K562 (cell line): ENCODE measurements at regions not wholly inside any gene's neighbourhood (a gene's known extent, or its start where the extent isn't known, plus 50 kb on each side); places are given as distances from the start of the nearest gene placed in this dataset.

Experiments
- ATAC-seq: fragments of 200-7000 bp; cut with Tn5 transposase; 3 replicates; pipeline ENCODE4 v1.9.1; 2020; ENCODE audit warnings: moderate library complexity
- BruUV-seq: library from RNA; stranded (reverse); fragments of 400-500 nt; replicated peaks from 2 replicates; lab custom pipeline; 2021; lab: Mats Ljungman, UMichigan
- CTCF ChIA-PET: fragments of 300-600 bp; formaldehyde crosslinking; extraction: SDS; loops from one replicate; lab custom pipeline; 2021; ENCODE audit warnings: low intra/inter-chr PET ratio; lab: Yijun Ruan, JAX
- POLR2A ChIA-PET: fragments of 300-600, 350-650 bp; sonication (Branson Sonifier 250); formaldehyde crosslinking; extraction: SDS; loops from one replicate; lab custom pipeline; 2021; ENCODE audit warnings: antibody characterized with exemption, inconsistent platforms; lab: Yijun Ruan, JAX
- DNase-seq, 4 experiments: peaks; one replicate each; pipeline versions ENCODE4 v3.0.0 to v3.0.0-alpha.2; 2011 to 2018; ENCODE audit warnings: low spot score in 3 of 4, mixed read lengths in 3 of 4; ENCODE audit errors: extremely low read depth in 1 of 4
- FAIRE-seq: peaks from 2 replicates; lab custom pipeline; 2011; peaks lifted over from hg19 to GRCh38; lab: Jason Lieb, UNC
- H2AFZ ChIP-seq: 2 replicates; pipeline ENCODE4 v1.6.0; 2011; ENCODE audit warnings: low read depth, low read length, control low read depth, inconsistent platforms
- H3K27ac ChIP-seq: fragments of 200-600 bp; 3 replicates; pipeline ENCODE4 v1.8.0; 2011; ENCODE audit warnings: low read depth, mild to moderate bottlenecking, control low read depth, inconsistent platforms, low read length, moderate library complexity, mixed read lengths; ENCODE audit errors: extremely low read depth
- H3K27me3 ChIP-seq, 2 experiments: fragments of 300-600 bp in 1 of 2; 2 replicates in 1 of 2; 3 replicates in 1 of 2; pipeline versions ENCODE4 v1.6.0 to v1.8.0; 2011; ENCODE audit warnings: inconsistent platforms in 2 of 2, low read length in 2 of 2, mild to moderate bottlenecking in 1 of 2, mixed read lengths in 1 of 2, moderate library complexity in 1 of 2; ENCODE audit not compliant: control insufficient read depth in 2 of 2, insufficient read depth in 2 of 2
- H3K36me3 ChIP-seq: fragments of 300-600 bp; 3 replicates; pipeline ENCODE4 v1.8.0; 2011; ENCODE audit warnings: mild to moderate bottlenecking, low read length, inconsistent platforms; ENCODE audit not compliant: control insufficient read depth, insufficient read depth
- H3K4me1 ChIP-seq, 2 experiments: fragments of 200-600 bp in 1 of 2; replicated peaks in 1 of 2; 2 replicates in 1 of 2; 3 replicates in 1 of 2; pipeline versions ENCODE4 v1.5.1 to v1.8.0; 2011; ENCODE audit warnings: inconsistent platforms in 2 of 2, low read length in 2 of 2, mild to moderate bottlenecking in 1 of 2, mixed read lengths in 1 of 2, moderate library complexity in 1 of 2; ENCODE audit not compliant: control insufficient read depth in 2 of 2, insufficient read depth in 2 of 2
- H3K4me2 ChIP-seq: 2 replicates; pipeline ENCODE4 v1.6.1; 2011; ENCODE audit warnings: low read length, control low read depth, inconsistent platforms, mixed read lengths; ENCODE audit not compliant: insufficient read depth
- H3K4me3 ChIP-seq: fragments of 200-600 bp; sonication (generic), shearing (Covaris generic); 2 replicates; pipeline ENCODE4 v1.5.1; 2016; ENCODE audit warnings: control low read depth, inconsistent platforms
- H3K79me2 ChIP-seq: fragments of 200-600 bp; 3 replicates; pipeline ENCODE4 v1.8.0; 2011; ENCODE audit warnings: low read length, inconsistent platforms; ENCODE audit not compliant: control insufficient read depth, insufficient read depth
- H3K9ac ChIP-seq, 2 experiments: 2 replicates each; pipeline versions ENCODE4 v1.6.0 to v1.6.1; 2011; ENCODE audit warnings: low read depth in 2 of 2, low read length in 2 of 2, control low read depth in 1 of 2, inconsistent platforms in 1 of 2, mild to moderate bottlenecking in 1 of 2, mixed read lengths in 1 of 2; ENCODE audit not compliant: insufficient read depth in 1 of 2
- H3K9me1 ChIP-seq: one replicate; pipeline ENCODE4 v1.6.0; 2011; ENCODE audit warnings: inconsistent platforms, mild to moderate bottlenecking, low read length, moderate library complexity; ENCODE audit not compliant: control insufficient read depth, insufficient read depth
- H3K9me3 ChIP-seq: replicated peaks from 2 replicates; pipeline ENCODE4 v1.5.1; 2011; ENCODE audit warnings: low read depth, low read length, inconsistent platforms; ENCODE audit not compliant: control insufficient read depth, insufficient read depth
- H4K20me1 ChIP-seq: replicated peaks from 2 replicates; pipeline ENCODE4 v1.6.1; 2011; ENCODE audit warnings: low read length, inconsistent platforms, mixed read lengths; ENCODE audit not compliant: control insufficient read depth, insufficient read depth
- ERF ChIP-seq: fragments of 450-650 bp; formaldehyde crosslinking; IDR thresholded peaks from 2 replicates; pipeline ENCODE4 v1.4.0; 2020; ENCODE audit warnings: mild to moderate bottlenecking, mixed read lengths
- PHF21A ChIP-seq: fragments of 450-650 bp; IDR thresholded peaks from 2 replicates; pipeline ENCODE4 v1.6.1; 2017; ENCODE audit warnings: low read depth, borderline replicate concordance
- THAP7 ChIP-seq: fragments of 250-450 bp; sonication (Bioruptor Pico); IDR thresholded peaks from 2 replicates; pipeline ENCODE4 v1.5.0; 2021
- ZNF395 ChIP-seq: fragments of 200-800 bp; sonication (Bioruptor generic); IDR thresholded peaks from 2 replicates; pipeline ENCODE4 v1.6.1; 2017; ENCODE audit warnings: missing genetic modification characterization, missing compliant biosample characterization
- WGBS: fragments of 100-300 bp; shearing (Covaris generic); methylation state at CpG from one replicate; pipeline ENCODE4 v1.1.6; 2016; ENCODE audit warnings: low coverage, mixed read lengths; ENCODE audit not compliant: insufficient coverage; ENCODE audit errors: missing lambda C conversion rate; 5-methylcytosine and 5-hydroxymethylcytosine counted together
- in situ Hi-C: fragments of 300-500 bp; cut with MboI; formaldehyde crosslinking; loops from 4 replicates; pipeline ENCODE4 v1.15.0; 2018; ENCODE audit warnings: inconsistent platforms, mixed read lengths
- intact Hi-C: fragments of 100-400 bp; cut with micrococcal nuclease; formaldehyde crosslinking; loops from 2 replicates; pipeline ENCODE4 v1.14.2; 2022
- TF ChIP-seq, protein P1 (sequence below): sonication (generic); formaldehyde crosslinking; IDR thresholded peaks from 2 replicates; pipeline ENCODE4 v1.8.0; 2023; ENCODE audit warnings: mild to moderate bottlenecking, missing genetic modification reagents

GRCh38 chr21:29240136-29240535 is 58.6 kb upstream of the BACH1 start:
- intact Hi-C loops (no loop called here), in situ Hi-C loops (no loop called here)
- H2AFZ ChIP-seq = no peak overlapping the region
- DNase-seq (no peak), FAIRE-seq (no peak), ATAC-seq (no peak)
- no peaks in the 10 kb centered on the region for H4K20me1 ChIP-seq
- no peak overlapping the region for H3K9ac ChIP-seq
- H3K4me3 ChIP-seq = no peak overlapping the region
- no peaks in the 10 kb centered on the region for H3K4me1 ChIP-seq
- H3K9me3 ChIP-seq = no peaks in the 10 kb centered on the region
- no peaks in the 10 kb centered on the region for H3K79me2 ChIP-seq
- H3K27ac ChIP-seq = no peak overlapping the region
- no TSS peak for BruUV-seq
- CTCF ChIA-PET = no interaction called here
- no peaks in the 10 kb centered on the region for H3K9me1 ChIP-seq
- POLR2A ChIA-PET = no interaction called here
- no peak overlapping the region for H3K4me2 ChIP-seq
- peaks cover 4 to 9% of the 10 kb centered on the region in 2 experiments; a peak in 3 of 5 replicates for H3K27me3 ChIP-seq
- no peaks in the 10 kb centered on the region for H3K36me3 ChIP-seq
- 0% methylated on average over 1 of the region's 1 CpG for WGBS
- TF ChIP-seq PHF21A = no peak
- TF ChIP-seq ZNF395 (CRISPR knock-in tag) = no peak
- TF ChIP-seq, protein P1, sequence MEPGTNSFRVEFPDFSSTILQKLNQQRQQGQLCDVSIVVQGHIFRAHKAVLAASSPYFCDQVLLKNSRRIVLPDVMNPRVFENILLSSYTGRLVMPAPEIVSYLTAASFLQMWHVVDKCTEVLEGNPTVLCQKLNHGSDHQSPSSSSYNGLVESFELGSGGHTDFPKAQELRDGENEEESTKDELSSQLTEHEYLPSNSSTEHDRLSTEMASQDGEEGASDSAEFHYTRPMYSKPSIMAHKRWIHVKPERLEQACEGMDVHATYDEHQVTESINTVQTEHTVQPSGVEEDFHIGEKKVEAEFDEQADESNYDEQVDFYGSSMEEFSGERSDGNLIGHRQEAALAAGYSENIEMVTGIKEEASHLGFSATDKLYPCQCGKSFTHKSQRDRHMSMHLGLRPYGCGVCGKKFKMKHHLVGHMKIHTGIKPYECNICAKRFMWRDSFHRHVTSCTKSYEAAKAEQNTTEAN (CRISPR knock-in tag) = no peak
- no peak for TF ChIP-seq THAP7 (CRISPR knock-in tag)
- TF ChIP-seq ERF = no peak
